ENCODE measurements at regions not wholly inside any gene's neighbourhood (a gene's known extent, or its start where the extent isn't known, plus 50 kb on each side); places are given as distances from the start of the nearest gene placed in this dataset.
"Not testable (repeated sequence)": the region's sequence is repeated elsewhere in the genome, so short reads cannot be mapped to it uniquely, and the experiment has no call there.

DNA sequence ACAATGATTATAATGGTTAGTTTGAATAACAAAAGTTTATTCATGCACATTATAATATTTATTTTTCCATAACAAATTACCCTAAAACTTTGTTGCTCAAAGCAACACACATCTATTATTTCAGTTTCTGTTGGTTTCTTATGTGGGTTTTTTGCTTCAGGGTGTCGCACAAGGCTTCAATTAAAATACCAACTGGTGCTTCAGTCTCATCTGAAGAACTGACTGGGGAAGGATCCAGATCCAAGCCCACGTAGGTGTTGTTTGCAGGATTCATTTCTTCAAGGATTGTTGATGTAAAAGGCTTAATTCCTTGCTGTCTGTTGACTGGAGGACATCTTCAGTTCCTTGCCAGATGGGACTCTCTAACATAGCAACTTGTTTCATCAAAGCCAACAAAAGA is 747.2 kb upstream of the PCDH20 start:
- DNase-seq, result no peak

DNA sequence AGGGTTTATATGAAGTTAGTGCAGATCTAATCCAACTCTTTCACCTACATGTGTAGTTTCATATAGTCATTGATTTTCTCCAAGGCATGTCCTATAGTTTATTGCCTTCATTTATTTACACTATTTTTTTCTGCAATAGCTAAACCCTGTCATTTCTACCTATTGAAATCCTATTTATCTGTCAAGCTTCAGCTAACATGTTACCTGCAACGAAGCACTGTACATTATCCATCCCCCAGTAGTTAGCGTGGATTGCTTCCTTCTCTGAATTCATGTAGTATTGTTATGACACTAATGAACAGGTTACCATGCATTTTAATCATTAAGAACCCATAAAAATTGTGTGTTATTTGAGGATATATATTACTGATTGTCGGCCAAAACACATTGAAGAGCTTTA is 742.9 kb upstream of the PCDH20 start:
- no peak for DNase-seq

DNA sequence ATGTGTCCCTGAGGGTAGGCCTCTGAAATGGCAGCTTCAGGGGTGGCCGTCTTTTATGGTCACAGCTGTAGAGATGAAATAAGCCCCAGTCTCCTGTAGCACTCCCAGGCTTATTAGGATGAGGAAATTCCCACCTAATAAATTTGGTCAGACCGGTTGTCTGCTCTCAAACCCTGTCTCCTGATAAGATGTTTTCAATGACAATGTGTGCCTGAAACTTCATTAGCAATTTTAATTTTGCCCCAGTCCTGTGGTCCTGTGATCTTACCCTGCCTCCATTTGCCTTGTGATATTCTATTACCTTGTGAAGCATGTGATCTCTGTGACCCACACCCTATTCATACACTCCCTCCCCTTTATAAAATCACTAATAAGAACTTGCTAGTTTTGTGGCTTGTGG is 736.1 kb upstream of the PCDH20 start:
- not testable (repeated sequence) for DNase-seq

DNA sequence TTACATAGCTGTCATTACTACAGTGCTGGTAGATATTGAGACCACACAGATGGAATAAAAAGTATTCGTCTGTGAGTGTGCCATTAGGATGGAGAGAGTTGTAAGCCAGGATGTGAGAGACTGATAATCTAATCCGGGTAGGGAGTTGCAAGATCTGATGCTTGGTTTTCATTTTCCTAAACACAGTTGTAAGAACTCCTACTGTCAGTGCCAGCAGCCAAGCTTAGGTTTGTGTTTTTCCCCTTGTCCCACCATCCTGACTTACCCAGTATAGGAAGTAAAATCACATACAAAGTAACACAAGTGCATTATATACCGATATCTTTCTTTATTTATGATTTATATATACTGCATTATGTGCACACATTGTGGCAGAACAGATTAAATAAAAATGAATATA is 726.4 kb upstream of the PCDH20 start:
- DNase-seq, result no peak

DNA sequence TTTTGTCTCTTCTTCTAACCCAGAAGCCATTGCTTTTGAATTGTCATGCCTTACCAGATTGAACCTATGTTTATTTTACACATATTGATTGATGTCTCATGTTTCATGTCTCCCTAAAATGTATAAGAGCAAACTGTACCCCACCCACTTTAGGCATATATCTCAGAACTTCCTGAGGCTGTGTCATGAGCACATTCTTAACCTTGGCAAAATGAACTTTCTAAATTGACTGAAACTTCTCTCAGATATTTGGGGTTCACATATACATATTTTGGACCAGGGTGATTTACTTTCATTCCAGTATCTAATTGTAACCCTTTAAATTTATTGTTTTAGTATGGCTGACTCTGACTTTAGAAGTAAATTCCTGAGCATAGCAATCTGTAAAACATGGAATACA is 723.9 kb upstream of the PCDH20 start:
- DNase-seq, result no peak

DNA sequence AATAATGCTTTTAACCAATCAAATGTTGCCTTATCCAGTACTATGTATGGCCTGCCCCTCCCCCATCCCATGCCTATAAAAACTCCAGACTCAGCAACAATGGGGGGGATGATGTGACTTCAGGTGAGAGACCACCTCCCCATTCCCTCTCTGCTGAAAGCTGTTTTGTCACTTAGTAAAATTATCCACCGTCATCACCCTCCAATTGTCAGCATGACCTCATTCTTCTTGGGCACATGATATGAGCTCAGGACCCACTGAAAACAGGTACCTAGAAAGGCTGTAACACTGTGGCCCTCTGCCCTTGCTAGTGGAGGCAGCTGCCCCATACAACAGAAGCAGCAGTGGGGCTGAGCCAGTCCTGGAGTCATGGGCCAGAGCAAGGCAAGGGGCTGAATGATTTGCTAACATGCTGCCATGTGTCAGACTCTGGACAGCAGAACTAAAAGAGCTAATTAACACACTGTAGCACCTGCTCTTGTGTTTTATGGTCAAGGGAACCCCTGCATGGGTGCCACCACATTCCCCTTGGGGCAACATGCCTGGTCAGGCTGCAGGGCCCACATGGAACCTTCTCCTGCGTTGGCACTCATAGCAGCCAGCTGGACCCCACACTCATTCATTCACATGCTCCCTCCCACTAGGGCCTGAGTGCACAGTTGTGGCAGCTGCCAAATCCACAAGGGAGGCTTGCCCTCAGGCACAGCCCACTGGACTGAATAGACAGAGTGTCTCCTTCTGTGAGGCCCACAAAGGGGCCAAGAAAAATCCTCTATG is 722.2 kb upstream of the PCDH20 start:
- no peak for DNase-seq

DNA sequence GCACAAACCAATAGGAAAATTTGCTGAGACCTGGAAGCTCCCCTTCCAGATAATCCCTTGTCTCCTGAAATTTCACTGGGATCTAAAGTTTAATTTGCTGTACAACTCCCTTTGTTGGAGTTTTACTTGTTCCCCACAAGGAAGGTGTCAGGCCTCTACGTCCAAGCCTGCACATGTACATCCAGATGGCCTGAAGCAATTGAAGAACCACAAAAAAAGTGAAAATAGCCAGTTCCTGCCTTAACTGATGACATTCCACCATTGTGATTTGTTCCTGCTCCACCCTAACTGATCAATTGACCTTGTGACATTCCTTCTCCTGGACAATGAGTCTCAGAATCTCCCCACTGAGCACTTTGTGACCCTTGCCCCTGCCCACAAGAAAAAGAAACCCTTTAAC is 716.0 kb upstream of the PCDH20 start:
- no peak for DNase-seq

DNA sequence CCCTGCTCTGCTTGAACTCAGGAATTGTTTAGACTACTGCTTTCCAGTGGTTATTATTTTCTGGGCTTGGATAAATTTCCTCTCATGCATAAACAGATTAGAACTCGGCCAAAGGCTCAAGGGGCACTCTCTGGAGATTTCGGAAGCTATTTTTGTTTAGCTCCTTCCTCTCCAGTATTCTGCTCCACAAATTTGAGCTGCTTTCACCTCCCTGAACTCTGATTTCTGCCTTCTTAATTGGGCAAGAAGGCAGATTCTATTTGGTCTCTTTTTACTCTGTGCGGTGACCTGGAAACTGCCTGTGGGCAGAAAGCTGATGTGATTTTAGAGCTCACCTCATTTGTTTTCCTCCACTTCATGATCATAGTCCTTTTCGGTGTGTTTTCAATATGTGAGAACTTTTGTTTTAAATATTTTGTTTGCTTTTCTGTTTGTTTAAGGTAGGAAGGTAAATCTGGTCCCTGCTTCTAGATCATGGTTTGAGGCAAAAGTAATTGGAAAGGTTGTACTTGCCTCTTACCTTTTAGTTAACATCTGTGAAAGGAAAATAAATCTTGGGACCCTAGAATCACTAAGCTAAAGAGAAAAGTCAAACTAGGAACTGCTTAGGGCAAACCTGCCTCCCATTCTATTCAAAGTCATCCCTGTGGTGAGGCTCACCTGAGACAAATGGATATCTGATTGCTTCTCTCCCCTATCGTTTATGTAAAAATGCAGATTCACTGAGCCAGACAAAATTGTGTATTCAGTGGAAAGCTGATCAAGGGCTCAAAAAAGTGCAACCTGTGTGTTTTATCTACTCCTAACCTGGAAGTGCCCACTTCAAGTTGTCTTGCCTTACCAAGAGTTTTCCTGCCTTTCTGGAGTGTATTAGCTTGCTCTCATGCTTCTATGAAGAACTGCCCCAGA is 714.7 kb upstream of the PCDH20 start:
- DNase-seq, result no peak

DNA sequence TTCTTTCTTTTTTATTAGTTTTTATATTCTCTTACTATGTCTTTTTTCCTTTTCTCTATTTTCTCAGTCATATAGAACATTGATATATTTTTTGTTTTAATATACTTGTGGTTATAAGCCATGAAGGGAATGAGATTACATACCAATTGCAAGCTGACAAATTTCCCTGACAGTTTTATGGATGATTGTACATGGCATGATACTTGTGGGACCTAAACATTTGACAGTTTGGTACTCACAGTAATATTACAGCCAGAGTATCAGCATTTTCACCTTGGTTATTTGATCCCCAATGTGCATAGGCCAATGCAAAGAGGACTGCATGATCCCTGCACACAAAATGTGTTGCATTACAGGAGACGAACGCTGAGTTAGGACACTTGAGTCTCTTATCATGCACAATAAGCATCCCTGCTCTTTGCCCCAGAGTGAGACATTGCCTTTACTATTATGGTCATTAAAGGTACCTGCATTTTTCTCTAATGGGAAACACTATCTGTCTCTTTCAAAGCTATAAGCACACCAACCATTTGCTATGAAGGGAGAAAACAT is 713.4 kb upstream of the PCDH20 start:
- no peak for DNase-seq

DNA sequence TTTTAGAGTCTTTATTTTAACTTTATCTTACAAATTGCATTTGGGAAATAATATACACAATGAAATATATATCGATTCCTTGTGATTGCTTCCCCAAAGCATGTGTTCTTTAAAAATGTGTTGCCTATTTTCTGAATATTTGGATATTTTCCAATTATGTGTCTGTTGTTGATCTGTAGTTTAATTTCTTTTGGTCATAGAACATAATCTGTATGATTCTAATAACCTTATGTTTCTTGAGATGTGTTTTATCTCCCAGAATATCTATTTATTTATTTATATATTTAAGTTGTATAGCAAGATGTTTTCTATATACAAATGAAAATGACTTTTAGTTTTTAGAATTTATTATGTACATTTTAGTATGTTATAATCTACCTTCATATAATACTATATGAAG is 710.8 kb upstream of the PCDH20 start:
- no peak for DNase-seq

DNA sequence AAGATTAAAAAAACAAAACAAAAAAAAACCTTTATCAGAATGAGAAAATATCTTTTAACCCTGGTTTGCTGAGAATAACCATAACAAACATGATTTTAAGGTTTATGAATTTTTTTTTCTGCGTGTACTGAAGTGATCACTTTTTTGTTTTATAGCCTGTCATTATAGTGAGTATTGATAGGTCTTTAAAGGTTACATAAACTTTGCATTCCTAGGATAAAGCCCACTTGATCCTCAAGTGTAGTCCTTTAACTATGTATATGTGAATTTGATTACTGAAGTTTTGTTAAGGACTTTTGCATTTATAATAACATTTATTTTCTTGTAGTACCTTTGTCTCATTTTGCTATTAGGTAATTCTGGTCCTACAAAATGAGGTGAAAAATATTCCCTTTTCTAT is 709.8 kb upstream of the PCDH20 start:
- DNase-seq, result no peak

DNA sequence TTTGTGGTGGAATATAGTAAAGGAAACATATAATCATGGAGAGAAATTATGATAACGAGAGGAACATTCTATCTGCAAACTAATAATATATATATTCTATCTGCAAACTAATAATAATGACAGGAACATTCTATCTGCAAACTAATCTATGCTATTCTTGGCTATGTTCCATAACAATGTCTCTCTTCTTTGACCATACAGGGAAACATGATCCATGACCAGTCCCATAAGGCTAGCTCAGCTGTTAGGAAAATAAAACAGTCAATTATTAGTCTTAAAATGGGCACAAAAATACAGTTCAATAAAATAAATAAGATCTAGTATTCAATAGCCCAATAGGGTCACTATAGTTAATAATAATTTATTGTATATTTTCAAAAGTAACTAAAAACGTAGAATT is 707.8 kb upstream of the PCDH20 start:
- DNase-seq, result no peak

DNA sequence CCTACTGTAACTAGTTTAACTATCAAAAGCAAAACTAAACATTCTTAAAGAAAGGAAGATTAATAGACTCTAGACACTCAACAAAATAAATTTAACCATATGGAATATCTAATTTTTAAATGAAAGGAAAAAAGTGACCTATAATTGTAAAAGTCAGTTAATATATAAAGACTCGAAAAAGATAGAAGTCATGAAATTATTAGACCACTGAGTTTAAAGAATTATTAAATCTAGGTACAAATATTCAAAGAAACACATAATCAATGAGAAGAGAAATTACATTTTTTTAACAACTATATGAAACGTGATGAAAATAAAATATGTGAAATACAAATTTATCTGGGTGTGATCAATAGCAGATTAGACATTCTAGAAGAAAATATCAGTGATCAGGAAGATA is 706.8 kb upstream of the PCDH20 start:
- no peak for DNase-seq

DNA sequence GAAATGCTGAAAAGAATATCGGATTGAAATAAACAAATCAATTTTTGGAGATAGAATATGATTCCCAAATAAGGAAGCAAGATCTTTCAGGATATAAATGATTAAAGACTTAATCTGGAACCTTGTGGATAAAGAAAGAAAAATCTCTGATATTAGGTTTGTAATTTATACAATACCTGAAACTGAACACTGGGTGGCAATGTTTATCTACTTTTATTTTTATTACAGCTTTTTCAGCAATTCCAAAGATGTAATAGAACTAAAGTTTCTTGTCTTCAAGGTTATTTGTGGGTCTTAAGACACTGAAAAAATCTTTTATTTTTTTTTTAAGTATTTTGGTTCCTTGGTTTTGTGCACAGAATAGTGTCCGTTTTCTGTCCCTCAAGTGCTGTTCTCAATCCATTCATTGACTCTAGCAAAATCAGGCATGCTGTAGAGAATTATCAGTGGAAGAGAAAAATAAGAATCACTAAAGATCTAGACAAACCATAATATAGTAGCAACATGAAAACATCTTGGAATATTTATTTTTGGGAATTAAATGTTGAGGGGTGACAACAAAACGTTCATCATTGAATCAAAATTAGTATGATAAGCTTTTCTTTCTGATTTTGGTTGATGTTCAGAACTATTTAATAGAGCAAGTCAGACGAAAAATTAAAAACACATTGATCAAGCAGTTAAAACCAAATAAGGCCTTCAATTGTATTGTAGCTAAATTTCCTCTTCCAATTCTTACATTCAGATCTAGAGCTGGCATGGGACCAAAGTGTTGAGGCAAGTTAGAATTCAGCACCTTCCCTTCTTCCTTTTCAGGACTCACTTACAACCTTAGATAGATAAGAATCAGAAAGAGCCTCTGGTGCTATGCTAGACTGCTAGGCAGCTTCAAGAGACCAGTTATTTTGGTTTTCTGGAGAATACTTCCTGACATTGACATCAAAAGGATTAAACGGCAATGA is 704.4 kb upstream of the PCDH20 start:
- DNase-seq, result peak in 1 of 2 experiments; percentile 30

DNA sequence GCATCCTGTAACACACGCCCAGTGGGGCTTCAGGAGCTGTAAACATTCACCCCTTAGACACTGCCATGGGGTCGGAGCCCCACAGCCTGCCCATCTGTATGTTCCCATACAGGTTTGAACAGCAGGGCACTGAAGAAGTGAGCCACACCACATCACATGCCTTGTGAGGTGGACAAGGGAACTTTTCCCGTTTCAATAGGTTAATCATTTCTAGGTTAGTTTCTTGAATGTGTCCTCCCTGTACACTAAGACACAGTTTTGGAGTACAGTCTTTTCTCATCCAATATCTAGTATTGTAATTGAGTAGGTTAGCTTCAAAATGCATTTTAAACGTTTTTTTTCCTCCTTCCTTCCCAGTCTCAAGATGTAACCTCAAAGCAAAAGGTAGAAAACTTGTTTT is 700.2 kb upstream of the PCDH20 start:
- no peak for DNase-seq

DNA sequence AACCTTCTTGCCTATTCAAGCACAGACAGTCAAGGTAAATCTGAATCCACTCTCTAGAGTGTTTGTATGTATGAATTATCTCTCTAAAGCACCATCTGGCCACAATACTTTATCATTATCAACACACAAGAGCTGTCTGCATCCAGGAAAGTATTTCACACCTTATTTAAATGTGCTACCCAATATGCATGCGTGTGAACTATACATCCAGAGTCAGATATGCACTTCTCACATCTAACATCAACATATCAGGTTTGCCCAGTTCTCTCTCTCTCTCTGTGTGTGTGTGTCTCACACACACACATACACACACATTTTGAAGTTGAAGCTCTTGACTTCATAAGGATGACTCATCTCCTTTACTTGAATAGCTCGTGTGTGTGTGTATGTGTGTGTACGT is 697.5 kb upstream of the PCDH20 start:
- no peak for DNase-seq

DNA sequence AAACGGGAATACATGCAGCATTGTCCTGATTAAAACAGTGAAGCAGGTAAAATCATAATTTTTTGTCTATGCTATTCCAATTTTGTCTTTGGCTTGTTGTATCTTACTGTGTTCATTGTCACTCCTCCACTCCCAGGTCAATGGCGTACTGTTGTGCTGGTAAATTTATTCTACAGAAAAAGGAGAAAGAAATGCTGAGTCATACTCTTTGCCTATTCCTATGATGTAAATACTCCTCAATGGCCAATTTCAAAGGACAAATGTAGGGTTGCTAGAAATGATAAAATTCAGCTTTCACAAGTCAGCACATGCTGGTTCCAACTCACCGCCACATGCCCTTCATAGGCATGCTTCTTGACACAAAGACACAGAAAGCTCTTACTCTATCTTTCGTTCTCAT is 694.4 kb upstream of the PCDH20 start:
- DNase-seq, result no peak

DNA sequence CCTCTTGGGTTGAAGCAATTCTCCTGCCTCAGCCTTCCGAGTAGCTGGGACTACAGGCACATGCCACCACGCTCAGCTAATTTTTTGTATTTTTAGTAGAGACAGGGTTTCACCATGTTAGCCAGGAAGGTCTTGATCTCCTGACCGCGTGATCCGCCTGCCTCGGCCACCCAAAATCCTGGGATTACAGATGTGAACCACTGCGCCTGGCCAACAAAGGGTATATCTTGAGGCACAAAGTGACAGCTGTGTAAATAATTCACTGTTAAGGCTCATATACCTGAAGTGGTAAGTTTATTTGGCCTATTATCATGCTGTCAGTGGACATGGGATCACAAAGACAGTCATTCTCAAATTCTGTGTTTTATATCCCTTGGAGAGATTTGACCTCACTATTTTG is 688.5 kb upstream of the PCDH20 start:
- DNase-seq, result not testable (repeated sequence)

DNA sequence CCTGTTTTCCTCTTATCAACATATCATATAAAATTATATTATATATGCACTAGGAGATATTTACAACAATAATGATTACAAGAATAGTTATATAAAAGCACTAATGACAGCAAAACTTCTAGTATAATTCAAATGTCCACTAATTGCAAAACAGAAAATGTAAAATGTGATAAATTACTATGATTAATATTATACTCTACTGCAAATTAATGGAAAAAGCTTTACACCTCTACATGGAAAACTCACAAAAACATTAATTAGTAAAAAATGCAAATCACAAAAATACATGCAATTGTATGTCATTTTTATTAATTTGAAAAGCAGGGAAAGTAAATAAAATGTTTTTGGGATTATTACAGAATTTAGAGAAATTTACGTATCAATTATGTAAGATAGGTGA is 681.0 kb upstream of the PCDH20 start:
- DNase-seq, result no peak

DNA sequence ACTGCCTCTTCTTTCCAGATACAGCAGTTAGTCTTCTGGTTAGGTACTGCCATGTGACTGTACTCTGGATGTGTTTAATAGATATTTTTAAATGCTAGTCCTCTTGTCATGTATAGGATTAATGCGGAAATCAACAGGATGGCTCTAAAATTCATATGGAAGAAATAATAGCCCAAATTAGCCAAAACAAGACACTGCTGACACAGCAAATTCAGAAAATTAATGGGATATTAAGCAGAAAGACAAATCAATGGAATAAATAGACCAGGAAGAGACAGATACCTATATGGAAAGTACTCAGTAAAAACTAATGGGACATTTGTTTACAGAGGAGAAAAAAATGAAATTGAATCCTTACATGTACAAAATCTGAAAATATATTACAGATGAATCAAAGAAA is 679.3 kb upstream of the PCDH20 start:
- no peak for DNase-seq

DNA sequence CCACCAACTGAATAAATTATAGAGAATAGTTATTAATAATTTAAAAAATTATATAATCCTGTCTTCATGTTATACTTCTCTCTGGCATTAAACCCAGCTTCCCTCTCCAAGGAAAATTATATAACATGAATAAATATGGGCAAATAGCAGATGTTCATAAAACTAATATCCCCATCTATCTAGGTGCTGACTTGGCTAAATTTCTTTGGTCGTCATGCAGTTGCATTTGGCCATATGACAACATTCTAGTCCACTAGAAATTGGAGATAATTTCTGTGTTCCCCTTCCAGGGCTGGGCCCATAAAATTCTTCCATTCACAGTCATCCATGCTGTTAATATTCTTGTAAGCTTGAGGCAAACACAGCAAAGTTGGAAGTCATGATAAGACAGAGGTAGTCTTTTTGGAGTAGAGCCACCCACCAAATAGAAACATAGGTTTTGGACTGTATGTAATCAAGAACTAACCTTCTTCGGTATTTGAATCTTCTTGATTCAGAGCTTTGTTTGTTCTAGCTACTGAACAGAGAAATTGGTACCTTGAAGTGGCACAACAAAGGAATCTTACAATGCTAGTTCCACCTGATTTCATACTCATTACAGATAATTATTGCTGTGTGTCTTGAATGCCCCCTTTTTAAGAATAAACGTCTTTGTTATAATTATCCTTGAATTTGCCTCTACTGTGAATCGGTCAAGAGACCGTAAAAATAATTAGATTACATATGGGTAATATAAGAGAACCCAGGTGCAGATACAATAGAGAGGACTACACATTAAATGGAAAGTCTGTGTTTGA is 678.5 kb upstream of the PCDH20 start:
- DNase-seq, result no peak

DNA sequence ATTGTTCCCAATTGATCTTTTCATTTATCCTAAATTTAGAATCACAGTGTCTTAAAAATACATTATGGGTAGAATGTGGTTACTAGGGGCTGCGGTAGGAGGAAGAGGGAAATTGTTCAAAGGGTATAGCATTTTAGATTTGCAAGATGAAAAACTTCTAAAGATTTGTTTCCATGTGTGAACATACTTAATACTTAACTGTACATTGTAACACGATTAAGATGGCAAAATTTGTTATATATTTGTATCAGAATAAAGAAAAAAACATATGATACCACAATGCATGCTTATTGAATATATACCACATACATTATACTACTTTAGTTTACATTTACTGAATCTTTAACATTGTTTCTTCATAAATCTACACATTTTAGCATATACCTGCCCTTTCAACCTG is 677.3 kb upstream of the PCDH20 start:
- DNase-seq, result no peak
